ENCODE measurements at regions not wholly inside any gene's neighbourhood (a gene's known extent, or its start where the extent isn't known, plus 50 kb on each side); places are given as distances from the start of the nearest gene placed in this dataset.

GRCh38 chr15:96412045-96412905 is 81.8 kb downstream of the NR2F2 start:
- ATAC-seq (ENCODE audit: low read depth) = no peak
- WGBS, 2 experiments (ENCODE audit: extremely low coverage in 2 of 2, insufficient read length in 1 of 2) = no CpG with 5 or more reads among the region's 6 CpGs
- CTCF ChIA-PET = interaction anchor here (0.6 kb wide), 2 partner anchors 71 to 1626 kb away, joined by 3 to 5 read pairs; no protein-coding TSS in a partner anchor

More at GRCh38 chr15:96412045-96412905, 81.8 kb downstream of the NR2F2 start:
- no peak overlapping the region for H2BK15ac ChIP-seq (ENCODE audit: low read depth, low read length)
- no peaks in the 10 kb centered on the region for H4K20me1 ChIP-seq (ENCODE audit: insufficient read depth, low read length)
- no peak overlapping the region for H3K27ac ChIP-seq (ENCODE audit: insufficient read depth, low read length)
- H3K4me2 ChIP-seq (ENCODE audit: low read depth, low read length) = no peak overlapping the region
- H2BK5ac ChIP-seq (ENCODE audit: low read depth, low read length, poor library complexity, severe bottlenecking) = no peak overlapping the region
- POLR2A ChIA-PET (ENCODE audit: unreplicated experiment) = no interaction called here
- no peak overlapping the region for H4K8ac ChIP-seq (ENCODE audit: low read depth in 2 of 2, low read length in 2 of 2)
- peaks cover 4% of the 10 kb centered on the region; the same call in 1 of the 2 replicates for H3K4me1 ChIP-seq (ENCODE audit: control insufficient read depth, insufficient read depth, low read length)
- H2AK5ac ChIP-seq (ENCODE audit: low read depth, low read length) = no peak overlapping the region
- no peak overlapping the region for H3K14ac ChIP-seq (replicated peaks; ENCODE audit: low read depth, low read length)
- no peak for DNase-seq
- H2BK20ac ChIP-seq (ENCODE audit: low read depth, low read length) = no peak overlapping the region
- no peak overlapping the region for H2AFZ ChIP-seq (replicated peaks; ENCODE audit: low read length, poor library complexity)
- dilution Hi-C loops (cut with HindIII; ENCODE audit: low sequenced_read_pairs, unreplicated experiment) = no loop called here
- no peak overlapping the region for H3K56ac ChIP-seq (ENCODE audit: extremely low read depth, insufficient read depth, low read length)
- intact Hi-C loops (cut with micrococcal nuclease) = no loop called here
- H4K5ac ChIP-seq (ENCODE audit: low read depth, low read length) = no peak overlapping the region
- H3K9me1 ChIP-seq (ENCODE audit: insufficient read depth, low read length) = no peaks in the 10 kb centered on the region
- no peak overlapping the region for H3K23ac ChIP-seq (ENCODE audit: low read depth, low read length)
- no peak overlapping the region for H3K4ac ChIP-seq (ENCODE audit: low read depth, low read length)
- no peak overlapping the region for H4K91ac ChIP-seq (ENCODE audit: insufficient read depth, low read depth, low read length)
- no peak overlapping the region for H3K4me3 ChIP-seq (ENCODE audit: insufficient read depth, low read depth, low read length)
- H3K36me3 ChIP-seq (ENCODE audit: control insufficient read depth, insufficient read depth, low read length) = no peaks in the 10 kb centered on the region
- no peaks in the 10 kb centered on the region for H3K79me1 ChIP-seq (ENCODE audit: low read depth in 1 of 2, low read length in 2 of 2)
- peaks cover 15% of the 10 kb centered on the region for H3K9me3 ChIP-seq (ENCODE audit: control insufficient read depth, insufficient read depth, low read length)
- no peak overlapping the region for H2BK120ac ChIP-seq (ENCODE audit: low read depth, low read length)
- TF ChIP-seq MXI1 (IDR thresholded peaks at IDR 0.05; ENCODE audit: borderline replicate concordance, low read depth, low read length) = no peak
- TF ChIP-seq ELK1 (IDR thresholded peaks at IDR 0.05; ENCODE audit: borderline replicate concordance, low read depth, low read length) = no peak
- no peak for TF ChIP-seq RAD21 (IDR thresholded peaks at IDR 0.05; ENCODE audit: low read length)
- no peak for TF ChIP-seq SMC3 (IDR thresholded peaks at IDR 0.05; ENCODE audit: low read depth, low read length)
- no peak for TF ChIP-seq CTCF (conservative IDR thresholded peaks at IDR 0.05; ENCODE audit: low read depth, low read length)
- no peak for TF ChIP-seq NFE2L2 (IDR thresholded peaks at IDR 0.05; ENCODE audit: low read depth, low read length)
- TF ChIP-seq FOS (IDR thresholded peaks at IDR 0.05; ENCODE audit: low read depth, low read length) = no peak
- no peak for TF ChIP-seq CEBPB (IDR thresholded peaks at IDR 0.05; ENCODE audit: low read depth, low read length)
- TF ChIP-seq MAFK (IDR thresholded peaks at IDR 0.05; ENCODE audit: low read depth, low read length) = no peak
- no peak for TF ChIP-seq BHLHE40 (IDR thresholded peaks at IDR 0.05; ENCODE audit: low read depth, low read length)
- no peak for TF ChIP-seq MAZ (IDR thresholded peaks at IDR 0.05; ENCODE audit: borderline replicate concordance, low read depth, low read length)
- no peak for TF ChIP-seq CHD1 (IDR thresholded peaks at IDR 0.05; ENCODE audit: low read depth, low read length)
- TF ChIP-seq RCOR1 (IDR thresholded peaks at IDR 0.05; ENCODE audit: insufficient replicate concordance, low read length) = no peak
- no peak for TF ChIP-seq RFX5 (IDR thresholded peaks at IDR 0.05; ENCODE audit: low read depth, low read length)
- TF ChIP-seq POLR2A (IDR thresholded peaks at IDR 0.05; ENCODE audit: low read depth, low read length) = no peak
- in situ Hi-C loops (cut with MboI; ENCODE audit: low sequenced_read_pairs) = no loop called here
- H3K27me3 ChIP-seq (ENCODE audit: control insufficient read depth, insufficient read depth, low read length) = peaks cover 89% of the 10 kb centered on the region
- BruUV-seq (replicated peaks) = no TSS peak
- no peak overlapping the region for H2AK9ac ChIP-seq (replicated peaks; ENCODE audit: low read depth, low read length, poor library complexity)
- no peak overlapping the region for H3K18ac ChIP-seq (ENCODE audit: low read depth, low read length)
- H3K9ac ChIP-seq (ENCODE audit: low read depth, low read length) = no peak overlapping the region

Measured in IMR-90 (cell line).